Transverse colon (tissue), 4 donors: ENCODE measurements at regions not wholly inside any gene's neighbourhood (a gene's known extent, or its start where the extent isn't known, plus 50 kb on each side); places are given as distances from the start of the nearest gene placed in this dataset.
"Not testable (repeated sequence)": the region's sequence is repeated elsewhere in the genome, so short reads cannot be mapped to it uniquely, and the experiment has no call there.

ENCODE experiments used
- DNase-seq: peaks from one replicate; pipeline ENCODE4 v3.0.0-alpha.2; 2019
- H3K27ac ChIP-seq, 4 donors: fragments of 200-600 bp; sonication (generic); 2 replicates each; pipeline ENCODE4 v1.5.1; 2016 to 2018; ENCODE audit warnings: inconsistent platforms in 4 of 4
- H3K27me3 ChIP-seq: fragments of 200-600 bp; sonication (generic); 2 replicates; pipeline ENCODE4 v1.5.1; 2017; ENCODE audit warnings: inconsistent platforms
- H3K36me3 ChIP-seq, 4 donors: fragments of 200-600 bp; sonication (generic); 2 replicates each; pipeline ENCODE4 v1.5.1; 2017 to 2019; ENCODE audit warnings: inconsistent platforms in 4 of 4
- H3K4me1 ChIP-seq, 4 donors: fragments of 200-600 bp; sonication (generic); 2 replicates each; pipeline ENCODE4 v1.5.1; 2017 to 2020; ENCODE audit warnings: inconsistent platforms in 4 of 4
- H3K4me3 ChIP-seq, 4 donors: fragments of 200-600 bp; sonication (generic); 1 replicate in 1 of 4; 2 replicates in 3 of 4; pipeline versions ENCODE4 v1.5.1 to v1.6.1; 2017 to 2019; ENCODE audit warnings: inconsistent platforms in 4 of 4
- H3K9me3 ChIP-seq, 2 donors: fragments of 200-600 bp; sonication (generic); 2 replicates each; pipeline ENCODE4 v1.5.1; 2017 to 2019; ENCODE audit warnings: inconsistent platforms in 2 of 2
- EP300 ChIP-seq: sonication (generic); formaldehyde crosslinking; IDR thresholded peaks from one replicate; pipeline ENCODE4 v1.6.1; 2017; ENCODE audit warnings: antibody characterized with exemption, low read depth
- POLR2A ChIP-seq: fragments of 450-650 bp; IDR thresholded peaks from one replicate; pipeline ENCODE4 v1.6.1; 2016; ENCODE audit warnings: antibody characterized with exemption, mild to moderate bottlenecking, moderate library complexity
- POLR2AphosphoS5 ChIP-seq, 3 donors: sonication (generic); formaldehyde crosslinking; IDR thresholded peaks; one replicate each; pipeline ENCODE4 v1.6.1; 2016; ENCODE audit warnings: antibody characterized with exemption in 3 of 3
- WGBS, 2 donors: methylation state at CpG; one replicate each; pipeline ENCODE4 v1.1.5; 2018; ENCODE audit warnings: low coverage in 1 of 2; 5-methylcytosine and 5-hydroxymethylcytosine counted together
- in situ Hi-C, 4 donors: fragments of 200-750 bp; cut with MboI; loops; one replicate each; pipeline versions ENCODE4 v1.15.0 to v1.15.1; 2017; ENCODE audit warnings: low sequenced_read_pairs in 3 of 4, low pct_ligation_motif_present in 1 of 4, low pct_unique_long_range_greater_than_20kb in 1 of 4
- intact Hi-C: fragments of 100-400 bp; cut with DNase I; formaldehyde crosslinking; loops from one replicate; pipeline ENCODE4 v1.15.1; 2023; ENCODE audit warnings: low total_unique reads
- TF ChIP-seq, protein P1 (sequence below), 5 experiments: fragments of 200-600 bp in 3 of 5; fragments of 450-650 bp in 2 of 5; sonication (generic) in 3 of 5; IDR thresholded peaks; 1 replicate in 2 of 5; 2 replicates in 3 of 5; pipeline ENCODE4 v1.5.1; 2016 to 2017; ENCODE audit warnings: antibody characterized with exemption in 5 of 5, inconsistent platforms in 3 of 5, mild to moderate bottlenecking in 2 of 5, moderate library complexity in 1 of 5

DNA sequence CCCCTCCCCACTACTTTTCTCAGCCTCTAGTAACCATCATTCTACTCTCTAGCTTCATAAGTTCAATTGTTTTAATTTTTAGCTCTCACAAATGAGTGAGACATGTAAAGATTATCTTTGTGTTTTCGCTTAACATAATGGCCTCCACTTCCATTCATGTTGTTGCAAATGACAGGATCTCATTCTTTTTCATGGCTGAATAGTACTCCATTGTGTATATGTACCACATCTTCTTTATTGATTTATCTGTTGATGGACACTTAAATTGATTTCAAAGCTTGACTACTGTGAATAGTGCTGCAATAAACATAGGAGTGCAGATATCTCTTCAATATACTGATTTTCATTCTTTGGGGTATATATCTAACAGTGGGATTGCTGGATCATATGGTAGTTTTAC, 699.8 kb upstream of the NR2F2 start:
- Histone ChIP-seq H3K4me1 (no peaks in the 10 kb centered on the region), H3K9me3 (no peaks in the 10 kb centered on the region), H3K27ac (no peak overlapping the region), H3K36me3 (no peaks in the 10 kb centered on the region), H3K27me3 (no peaks in the 10 kb centered on the region), H3K4me3 (no peak overlapping the region)
- in situ Hi-C loops (loop anchor here in 1 of 4 donors (25.0 kb wide), 1 partner anchor 107 kb away; no protein-coding TSS in a partner anchor), intact Hi-C loops (no loop called here)
- 71 to 96% methylated on average over 1 of the region's 1 CpG for whole genome bisulfite sequencing, 2 donors
- no peak for TF ChIP-seq EP300
- TF ChIP-seq POLR2AphosphoS5 (IDR thresholded peaks at IDR 0.05) = no peak
- no peak for TF ChIP-seq POLR2A
- TF ChIP-seq, protein P1, sequence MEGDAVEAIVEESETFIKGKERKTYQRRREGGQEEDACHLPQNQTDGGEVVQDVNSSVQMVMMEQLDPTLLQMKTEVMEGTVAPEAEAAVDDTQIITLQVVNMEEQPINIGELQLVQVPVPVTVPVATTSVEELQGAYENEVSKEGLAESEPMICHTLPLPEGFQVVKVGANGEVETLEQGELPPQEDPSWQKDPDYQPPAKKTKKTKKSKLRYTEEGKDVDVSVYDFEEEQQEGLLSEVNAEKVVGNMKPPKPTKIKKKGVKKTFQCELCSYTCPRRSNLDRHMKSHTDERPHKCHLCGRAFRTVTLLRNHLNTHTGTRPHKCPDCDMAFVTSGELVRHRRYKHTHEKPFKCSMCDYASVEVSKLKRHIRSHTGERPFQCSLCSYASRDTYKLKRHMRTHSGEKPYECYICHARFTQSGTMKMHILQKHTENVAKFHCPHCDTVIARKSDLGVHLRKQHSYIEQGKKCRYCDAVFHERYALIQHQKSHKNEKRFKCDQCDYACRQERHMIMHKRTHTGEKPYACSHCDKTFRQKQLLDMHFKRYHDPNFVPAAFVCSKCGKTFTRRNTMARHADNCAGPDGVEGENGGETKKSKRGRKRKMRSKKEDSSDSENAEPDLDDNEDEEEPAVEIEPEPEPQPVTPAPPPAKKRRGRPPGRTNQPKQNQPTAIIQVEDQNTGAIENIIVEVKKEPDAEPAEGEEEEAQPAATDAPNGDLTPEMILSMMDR (IDR thresholded peaks at IDR 0.05) = no peak
- DNase-seq = no peak

DNA sequence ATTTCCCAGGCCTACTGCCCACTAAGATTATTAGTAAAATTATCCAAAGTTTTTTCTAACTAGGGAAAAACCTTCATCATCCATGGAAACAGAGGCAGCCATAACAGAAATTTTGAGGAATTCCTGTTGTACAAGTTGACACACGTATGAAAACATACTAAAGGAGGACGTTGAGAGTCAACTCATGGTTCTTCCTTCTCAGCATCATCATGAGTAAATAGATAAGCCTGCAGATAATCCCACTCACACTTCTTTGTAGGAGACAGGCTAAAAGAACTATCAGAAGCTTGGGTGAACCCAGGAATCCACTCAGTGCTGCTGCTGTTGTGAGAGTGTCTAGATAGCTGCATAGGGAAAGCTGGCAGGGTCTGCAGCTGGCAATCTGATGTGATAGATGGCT, 694.8 kb upstream of the NR2F2 start:
- intact Hi-C loops = no loop called here

DNA sequence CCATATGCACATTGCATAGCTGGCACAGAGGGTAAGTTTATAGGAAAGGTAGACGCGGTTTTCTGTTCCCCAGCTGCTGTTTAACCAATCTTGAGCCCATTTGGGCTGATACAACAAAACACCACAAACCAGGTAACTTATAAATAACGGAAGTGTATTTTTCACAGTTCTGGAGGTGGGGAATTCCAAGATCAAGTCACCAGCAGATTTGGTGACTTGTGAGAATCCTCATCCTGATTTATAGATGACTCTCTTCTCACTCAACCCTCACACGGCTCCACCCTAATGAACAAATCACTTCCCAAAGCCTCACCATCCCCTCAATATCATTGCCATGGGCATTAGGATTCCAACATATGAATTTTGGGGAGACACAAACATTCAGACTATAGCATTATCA, 694.4 kb upstream of the NR2F2 start:
- intact Hi-C loops = no loop called here
- Histone ChIP-seq H3K4me3 (no peak overlapping the region), H3K27me3 (no peaks in the 10 kb centered on the region), H3K4me1 (no peaks in the 10 kb centered on the region), H3K9me3 (no peaks in the 10 kb centered on the region), H3K36me3 (no peaks in the 10 kb centered on the region), H3K27ac (no peak overlapping the region)
- in situ Hi-C loops = loop anchor here in 1 of 4 donors (25.0 kb wide), 1 partner anchor 101 kb away; no protein-coding TSS in a partner anchor
- 82 to 91% methylated on average over 1 to 4 of the region's 4 CpGs for WGBS, 2 donors
- no peak for DNase-seq
- TF ChIP-seq, protein P1 (IDR thresholded peaks at IDR 0.05) = no peak
- no peak for TF ChIP-seq EP300
- no peak for TF ChIP-seq POLR2A
- no peak for TF ChIP-seq POLR2AphosphoS5 (IDR thresholded peaks at IDR 0.05)

More for the DNA sequence above, 694.8 kb upstream of the NR2F2 start:
- Histone ChIP-seq H3K4me3 (no peak overlapping the region), H3K36me3 (no peaks in the 10 kb centered on the region), H3K4me1 (no peaks in the 10 kb centered on the region), H3K27ac (no peak overlapping the region), H3K27me3 (no peaks in the 10 kb centered on the region), H3K9me3 (no peaks in the 10 kb centered on the region)
- WGBS, 2 donors = 72 to 76% methylated on average over 2 of the region's 2 CpGs
- TF ChIP-seq EP300 (no peak), POLR2A (no peak), POLR2AphosphoS5 (IDR thresholded peaks at IDR 0.05) (no peak)
- TF ChIP-seq, protein P1 (IDR thresholded peaks at IDR 0.05) = no peak
- DNase-seq = no peak
- in situ Hi-C loops = loop anchor here in 1 of 4 donors (25.0 kb wide), 1 partner anchor 102 kb away; no protein-coding TSS in a partner anchor

DNA sequence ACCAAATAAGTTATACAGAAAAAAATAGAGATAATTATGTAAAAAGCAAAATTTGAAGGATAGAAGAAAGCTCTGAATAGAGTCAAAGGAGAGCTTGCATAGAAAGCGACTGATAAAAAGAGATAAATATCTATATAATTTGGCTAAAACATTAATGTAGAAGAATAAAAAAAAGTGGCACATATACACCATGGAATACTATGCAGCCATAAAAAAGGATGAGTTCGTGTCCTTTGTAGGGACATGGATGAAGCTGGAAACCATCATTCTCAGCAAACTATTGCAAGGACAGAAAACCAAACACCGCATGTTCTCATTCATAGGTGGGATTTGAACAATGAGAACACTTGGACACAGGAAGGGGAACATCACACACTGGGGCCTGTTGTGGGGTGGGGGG, 693.3 kb upstream of the NR2F2 start:
- H3K9me3 ChIP-seq, H3K36me3 ChIP-seq, H3K4me3 ChIP-seq, H3K27me3 ChIP-seq, intact Hi-C loops, H3K4me1 ChIP-seq, DNase-seq, H3K27ac ChIP-seq: not testable (repeated sequence)
- in situ Hi-C loops = loop anchor here in 1 of 4 donors (25.0 kb wide), 1 partner anchor 100 kb away; no protein-coding TSS in a partner anchor
- 84 to 89% methylated on average over 3 of the region's 3 CpGs for WGBS, 2 donors

DNA sequence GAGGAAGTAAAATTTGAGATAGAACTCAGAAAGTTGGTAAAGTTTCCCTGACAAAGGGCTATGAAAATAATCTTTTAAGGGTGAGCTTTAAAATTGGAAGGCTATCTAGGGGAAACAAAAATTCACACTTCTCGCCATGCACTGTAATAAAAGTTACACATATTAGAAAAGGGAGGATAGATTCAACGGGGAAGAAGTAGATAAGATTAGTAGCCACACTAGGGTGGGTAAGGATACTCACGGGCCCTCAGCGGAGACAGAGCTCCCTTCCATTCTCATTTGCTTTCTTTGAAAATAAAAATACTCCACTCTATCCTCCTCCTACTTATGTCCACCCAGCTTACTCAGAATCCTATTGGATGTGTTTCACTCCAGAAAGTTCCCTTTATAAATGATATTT, 691.3 kb upstream of the NR2F2 start:
- Histone ChIP-seq H3K4me1 (no peaks in the 10 kb centered on the region), H3K27ac (no peak overlapping the region), H3K27me3 (no peaks in the 10 kb centered on the region), H3K36me3 (no peaks in the 10 kb centered on the region), H3K4me3 (no peak overlapping the region), H3K9me3 (no peaks in the 10 kb centered on the region)
- no peak for DNase-seq
- intact Hi-C loops (no loop called here), in situ Hi-C loops (loop anchor here in 1 of 4 donors (25.0 kb wide), 1 partner anchor 98 kb away; no protein-coding TSS in a partner anchor)
- TF ChIP-seq POLR2A = no peak
- TF ChIP-seq POLR2AphosphoS5 (IDR thresholded peaks at IDR 0.05) = no peak
- no peak for TF ChIP-seq EP300
- TF ChIP-seq, protein P1 (IDR thresholded peaks at IDR 0.05) = no peak
- WGBS, 2 donors = 87 to 88% methylated on average over 4 of the region's 4 CpGs
